Fibroblast of skin of right quadriceps (primary cell): ENCODE measurements at regions not wholly inside any gene's neighbourhood (a gene's known extent, or its start where the extent isn't known, plus 50 kb on each side); places are given as distances from the start of the nearest gene placed in this dataset.

Source experiments
- DNase-seq: peaks from one replicate; pipeline ENCODE4 v3.0.0-alpha.2; 2013

GRCh38 chr5:103461243-103461642 lies 101.3 kb downstream of the NUDT12 start:
- peak; percentile 60 for DNase-seq

GRCh38 chr5:103458497-103459040 lies 104.0 kb downstream of the NUDT12 start:
- no peak for DNase-seq

GRCh38 chr5:103456476-103456875 lies 106.1 kb downstream of the NUDT12 start:
- no peak for DNase-seq

GRCh38 chr5:103455796-103456195 lies 106.8 kb downstream of the NUDT12 start:
- no peak for DNase-seq

- peak; percentile 25 for DNase-seq
Observed at GRCh38 chr5:103454770-103455169, 107.8 kb downstream of the NUDT12 start.

GRCh38 chr5:103452666-103453065 lies 109.9 kb downstream of the NUDT12 start:
- DNase-seq: peak; percentile 72

GRCh38 chr5:103452089-103452488 lies 110.5 kb downstream of the NUDT12 start:
- no peak for DNase-seq

GRCh38 chr5:103451261-103451660 lies 111.3 kb downstream of the NUDT12 start:
- no peak for DNase-seq

GRCh38 chr5:103450333-103451061 lies 112.1 kb downstream of the NUDT12 start:
- peak; percentile 93 for DNase-seq

GRCh38 chr5:103446813-103447212 lies 115.8 kb downstream of the NUDT12 start:
- DNase-seq: peak; percentile 51

GRCh38 chr5:103445426-103446035 lies 117.1 kb downstream of the NUDT12 start:
- DNase-seq: no peak

- DNase-seq: no peak
Observed at GRCh38 chr5:103444333-103445038, 118.1 kb downstream of the NUDT12 start.

GRCh38 chr5:103442750-103443149 lies 119.8 kb downstream of the NUDT12 start:
- DNase-seq: no peak

GRCh38 chr5:103441523-103441922 lies 121.1 kb downstream of the NUDT12 start:
- no peak for DNase-seq

GRCh38 chr5:103439007-103439406 lies 123.6 kb downstream of the NUDT12 start:
- DNase-seq: no peak

GRCh38 chr5:103436656-103437055 lies 125.9 kb downstream of the NUDT12 start:
- no peak for DNase-seq

- no peak for DNase-seq
Observed at GRCh38 chr5:103436112-103436511, 126.5 kb downstream of the NUDT12 start.

GRCh38 chr5:103435136-103435889 lies 127.3 kb downstream of the NUDT12 start:
- no peak for DNase-seq

- DNase-seq: no peak
Observed at GRCh38 chr5:103434057-103434456, 128.5 kb downstream of the NUDT12 start.

GRCh38 chr5:103433211-103433610 lies 129.4 kb downstream of the NUDT12 start:
- peak; percentile 64 for DNase-seq

- no peak for DNase-seq
Observed at GRCh38 chr5:103428923-103429322, 133.7 kb downstream of the NUDT12 start.

GRCh38 chr5:103428411-103428871 lies 134.1 kb downstream of the NUDT12 start:
- peak; percentile 60 for DNase-seq

GRCh38 chr5:103427326-103427725 lies 135.3 kb downstream of the NUDT12 start:
- DNase-seq: no peak
